ENCODE measurements at regions not wholly inside any gene's neighbourhood (a gene's known extent, or its start where the extent isn't known, plus 50 kb on each side); places are given as distances from the start of the nearest gene placed in this dataset.

DNA sequence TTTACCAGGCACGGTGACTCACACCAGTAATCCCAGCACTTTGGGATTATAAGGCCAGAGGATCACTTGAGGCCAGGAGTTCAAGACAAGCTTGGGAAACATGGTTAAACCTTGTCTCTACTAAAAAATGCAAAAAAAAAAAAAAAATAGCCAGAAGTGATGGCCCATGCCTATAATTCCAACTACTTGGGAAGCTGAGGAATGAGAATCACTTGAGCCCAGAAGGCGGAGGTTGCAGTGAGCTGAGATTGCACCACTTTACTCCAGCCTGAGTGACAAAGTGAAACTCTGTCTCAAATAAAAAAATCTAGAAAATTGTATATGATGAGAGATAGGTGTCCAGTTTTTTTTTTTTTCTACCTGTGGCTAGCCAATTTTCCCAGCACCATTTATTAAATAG is 578.2 kb downstream of the ANKRD7 start (continued):
- TF ChIP-seq, protein P1, sequence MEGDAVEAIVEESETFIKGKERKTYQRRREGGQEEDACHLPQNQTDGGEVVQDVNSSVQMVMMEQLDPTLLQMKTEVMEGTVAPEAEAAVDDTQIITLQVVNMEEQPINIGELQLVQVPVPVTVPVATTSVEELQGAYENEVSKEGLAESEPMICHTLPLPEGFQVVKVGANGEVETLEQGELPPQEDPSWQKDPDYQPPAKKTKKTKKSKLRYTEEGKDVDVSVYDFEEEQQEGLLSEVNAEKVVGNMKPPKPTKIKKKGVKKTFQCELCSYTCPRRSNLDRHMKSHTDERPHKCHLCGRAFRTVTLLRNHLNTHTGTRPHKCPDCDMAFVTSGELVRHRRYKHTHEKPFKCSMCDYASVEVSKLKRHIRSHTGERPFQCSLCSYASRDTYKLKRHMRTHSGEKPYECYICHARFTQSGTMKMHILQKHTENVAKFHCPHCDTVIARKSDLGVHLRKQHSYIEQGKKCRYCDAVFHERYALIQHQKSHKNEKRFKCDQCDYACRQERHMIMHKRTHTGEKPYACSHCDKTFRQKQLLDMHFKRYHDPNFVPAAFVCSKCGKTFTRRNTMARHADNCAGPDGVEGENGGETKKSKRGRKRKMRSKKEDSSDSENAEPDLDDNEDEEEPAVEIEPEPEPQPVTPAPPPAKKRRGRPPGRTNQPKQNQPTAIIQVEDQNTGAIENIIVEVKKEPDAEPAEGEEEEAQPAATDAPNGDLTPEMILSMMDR (conservative IDR thresholded peaks at IDR 0.05; ENCODE audit: low read depth in 2 of 2) = no peak

DNA sequence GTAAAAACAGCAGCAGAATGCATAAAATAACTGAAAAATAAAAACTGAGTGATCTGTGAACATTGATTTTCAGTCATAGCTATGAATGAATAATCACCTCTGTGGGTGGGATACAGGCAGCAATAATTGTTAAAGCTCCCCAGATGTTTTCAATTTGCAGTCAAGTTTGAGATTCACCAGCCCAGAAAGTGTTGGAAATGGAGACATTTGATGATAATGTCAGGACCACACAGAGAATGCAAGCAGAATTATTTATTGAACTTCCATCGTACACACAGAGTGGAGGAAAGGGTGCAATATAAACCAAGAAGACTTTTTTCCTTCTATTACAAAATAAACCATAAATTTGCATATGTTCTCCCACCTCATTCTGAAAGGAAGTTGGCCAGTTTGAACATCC is 601.7 kb downstream of the ANKRD7 start:
- Histone ChIP-seq H4K20me1 (replicated peaks; ENCODE audit: insufficient read depth) (no peaks in the 10 kb centered on the region), H3K4me2 (no peak overlapping the region), H3K4me3 (no peak overlapping the region), H3K4me1 (ENCODE audit: insufficient read depth) (no peaks in the 10 kb centered on the region), H3K36me3 (ENCODE audit: insufficient read depth) (no peaks in the 10 kb centered on the region), H3K79me2 (replicated peaks; ENCODE audit: insufficient read depth) (no peaks in the 10 kb centered on the region), H2AFZ (no peak overlapping the region), H3F3A (replicated peaks; ENCODE audit: low read depth) (no peaks in the 10 kb centered on the region), H3K27ac (ENCODE audit: low read depth) (no peak overlapping the region), H3K9me2 (ENCODE audit: insufficient read depth) (no peaks in the 10 kb centered on the region), H3K27me3 (ENCODE audit: insufficient read depth) (no peaks in the 10 kb centered on the region)
- Mint-ChIP-seq H3K9me3 (no peaks in the 10 kb centered on the region), H3K36me3 (ENCODE audit: low read depth) (no peaks in the 10 kb centered on the region), H3K27me3 (ENCODE audit: insufficient read depth, low read depth, poor library complexity) (no peaks in the 10 kb centered on the region), H3K4me1 (peaks cover 4% of the 10 kb centered on the region; the same call in 1 of the 3 replicates), H3K27ac (no peak overlapping the region), H3K4me3 (no peak overlapping the region)
- TF ChIP-seq STAT1 (IDR thresholded peaks at IDR 0.05; ENCODE audit: unreplicated experiment) (no peak), EZH2 (IDR thresholded peaks at IDR 0.05; ENCODE audit: low read depth, unreplicated experiment) (no peak), NANOG (IDR thresholded peaks at IDR 0.05; ENCODE audit: borderline replicate concordance) (no peak), EZH2phosphoT487 (IDR thresholded peaks at IDR 0.05; ENCODE audit: unreplicated experiment) (no peak), CREB1 (CRISPR knock-in tag; IDR thresholded peaks at IDR 0.05; ENCODE audit: low read depth) (no peak), JUNB (IDR thresholded peaks at IDR 0.05; ENCODE audit: unreplicated experiment) (no peak)
- TF ChIP-seq, protein P2, sequence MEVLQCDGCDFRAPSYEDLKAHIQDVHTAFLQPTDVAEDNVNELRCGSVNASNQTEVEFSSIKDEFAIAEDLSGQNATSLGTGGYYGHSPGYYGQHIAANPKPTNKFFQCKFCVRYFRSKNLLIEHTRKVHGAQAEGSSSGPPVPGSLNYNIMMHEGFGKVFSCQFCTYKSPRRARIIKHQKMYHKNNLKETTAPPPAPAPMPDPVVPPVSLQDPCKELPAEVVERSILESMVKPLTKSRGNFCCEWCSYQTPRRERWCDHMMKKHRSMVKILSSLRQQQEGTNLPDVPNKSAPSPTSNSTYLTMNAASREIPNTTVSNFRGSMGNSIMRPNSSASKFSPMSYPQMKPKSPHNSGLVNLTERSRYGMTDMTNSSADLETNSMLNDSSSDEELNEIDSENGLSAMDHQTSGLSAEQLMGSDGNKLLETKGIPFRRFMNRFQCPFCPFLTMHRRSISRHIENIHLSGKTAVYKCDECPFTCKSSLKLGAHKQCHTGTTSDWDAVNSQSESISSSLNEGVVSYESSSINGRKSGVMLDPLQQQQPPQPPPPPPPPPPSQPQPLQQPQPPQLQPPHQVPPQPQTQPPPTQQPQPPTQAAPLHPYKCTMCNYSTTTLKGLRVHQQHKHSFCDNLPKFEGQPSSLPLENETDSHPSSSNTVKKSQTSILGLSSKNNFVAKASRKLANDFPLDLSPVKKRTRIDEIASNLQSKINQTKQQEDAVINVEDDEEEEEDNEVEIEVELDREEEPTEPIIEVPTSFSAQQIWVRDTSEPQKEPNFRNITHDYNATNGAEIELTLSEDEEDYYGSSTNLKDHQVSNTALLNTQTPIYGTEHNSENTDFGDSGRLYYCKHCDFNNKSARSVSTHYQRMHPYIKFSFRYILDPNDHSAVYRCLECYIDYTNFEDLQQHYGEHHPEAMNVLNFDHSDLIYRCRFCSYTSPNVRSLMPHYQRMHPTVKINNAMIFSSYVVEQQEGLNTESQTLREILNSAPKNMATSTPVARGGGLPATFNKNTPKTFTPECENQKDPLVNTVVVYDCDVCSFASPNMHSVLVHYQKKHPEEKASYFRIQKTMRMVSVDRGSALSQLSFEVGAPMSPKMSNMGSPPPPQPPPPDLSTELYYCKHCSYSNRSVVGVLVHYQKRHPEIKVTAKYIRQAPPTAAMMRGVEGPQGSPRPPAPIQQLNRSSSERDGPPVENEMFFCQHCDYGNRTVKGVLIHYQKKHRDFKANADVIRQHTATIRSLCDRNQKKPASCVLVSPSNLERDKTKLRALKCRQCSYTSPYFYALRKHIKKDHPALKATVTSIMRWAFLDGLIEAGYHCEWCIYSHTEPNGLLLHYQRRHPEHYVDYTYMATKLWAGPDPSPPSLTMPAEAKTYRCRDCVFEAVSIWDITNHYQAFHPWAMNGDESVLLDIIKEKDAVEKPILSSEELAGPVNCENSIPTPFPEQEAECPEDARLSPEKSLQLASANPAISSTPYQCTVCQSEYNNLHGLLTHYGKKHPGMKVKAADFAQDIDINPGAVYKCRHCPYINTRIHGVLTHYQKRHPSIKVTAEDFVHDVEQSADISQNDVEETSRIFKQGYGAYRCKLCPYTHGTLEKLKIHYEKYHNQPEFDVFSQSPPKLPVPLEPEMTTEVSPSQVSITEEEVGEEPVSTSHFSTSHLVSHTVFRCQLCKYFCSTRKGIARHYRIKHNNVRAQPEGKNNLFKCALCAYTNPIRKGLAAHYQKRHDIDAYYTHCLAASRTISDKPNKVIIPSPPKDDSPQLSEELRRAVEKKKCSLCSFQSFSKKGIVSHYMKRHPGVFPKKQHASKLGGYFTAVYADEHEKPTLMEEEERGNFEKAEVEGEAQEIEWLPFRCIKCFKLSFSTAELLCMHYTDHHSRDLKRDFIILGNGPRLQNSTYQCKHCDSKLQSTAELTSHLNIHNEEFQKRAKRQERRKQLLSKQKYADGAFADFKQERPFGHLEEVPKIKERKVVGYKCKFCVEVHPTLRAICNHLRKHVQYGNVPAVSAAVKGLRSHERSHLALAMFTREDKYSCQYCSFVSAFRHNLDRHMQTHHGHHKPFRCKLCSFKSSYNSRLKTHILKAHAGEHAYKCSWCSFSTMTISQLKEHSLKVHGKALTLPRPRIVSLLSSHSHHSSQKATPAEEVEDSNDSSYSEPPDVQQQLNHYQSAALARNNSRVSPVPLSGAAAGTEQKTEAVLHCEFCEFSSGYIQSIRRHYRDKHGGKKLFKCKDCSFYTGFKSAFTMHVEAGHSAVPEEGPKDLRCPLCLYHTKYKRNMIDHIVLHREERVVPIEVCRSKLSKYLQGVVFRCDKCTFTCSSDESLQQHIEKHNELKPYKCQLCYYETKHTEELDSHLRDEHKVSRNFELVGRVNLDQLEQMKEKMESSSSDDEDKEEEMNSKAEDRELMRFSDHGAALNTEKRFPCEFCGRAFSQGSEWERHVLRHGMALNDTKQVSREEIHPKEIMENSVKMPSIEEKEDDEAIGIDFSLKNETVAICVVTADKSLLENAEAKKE (CRISPR knock-in tag; IDR thresholded peaks at IDR 0.05) = no peak
- TF ChIP-seq, protein P3, sequence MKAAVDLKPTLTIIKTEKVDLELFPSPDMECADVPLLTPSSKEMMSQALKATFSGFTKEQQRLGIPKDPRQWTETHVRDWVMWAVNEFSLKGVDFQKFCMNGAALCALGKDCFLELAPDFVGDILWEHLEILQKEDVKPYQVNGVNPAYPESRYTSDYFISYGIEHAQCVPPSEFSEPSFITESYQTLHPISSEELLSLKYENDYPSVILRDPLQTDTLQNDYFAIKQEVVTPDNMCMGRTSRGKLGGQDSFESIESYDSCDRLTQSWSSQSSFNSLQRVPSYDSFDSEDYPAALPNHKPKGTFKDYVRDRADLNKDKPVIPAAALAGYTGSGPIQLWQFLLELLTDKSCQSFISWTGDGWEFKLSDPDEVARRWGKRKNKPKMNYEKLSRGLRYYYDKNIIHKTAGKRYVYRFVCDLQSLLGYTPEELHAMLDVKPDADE (IDR thresholded peaks at IDR 0.05) = no peak
- no peak for DNase-seq (ENCODE audit: low spot score)
- no peak for ATAC-seq

Measured in GM23338 (cell line).